ENCODE measurements at regions not wholly inside any gene's neighbourhood (a gene's known extent, or its start where the extent isn't known, plus 50 kb on each side); places are given as distances from the start of the nearest gene placed in this dataset.

DNA sequence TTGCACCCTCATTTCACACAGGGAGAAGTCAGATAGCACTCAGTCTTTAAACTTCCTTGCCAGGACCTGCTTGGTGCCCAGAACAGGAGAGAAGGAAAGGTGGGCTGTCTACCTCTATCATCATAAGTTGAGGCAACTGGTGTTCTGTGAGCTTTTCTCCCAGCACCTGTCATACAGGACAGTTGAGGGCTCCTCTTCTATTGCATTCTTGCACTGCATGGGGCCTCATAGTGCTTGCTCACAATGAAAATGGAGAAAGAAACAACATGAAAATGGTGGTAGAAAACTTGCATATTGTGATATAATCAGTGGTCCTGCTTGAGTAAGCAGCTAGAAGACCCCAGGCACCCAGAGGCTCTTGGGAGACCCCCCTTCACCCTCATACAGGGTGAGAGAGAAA, 311.7 kb upstream of the GOLIM4 start:
- TF ChIP-seq CTCF (IDR thresholded peaks at IDR 0.05), result no peak
- TF ChIP-seq POLR2A (IDR thresholded peaks at IDR 0.05), result no peak

Measured in thyroid gland (tissue), 4 donors.